ENCODE measurements at regions not wholly inside any gene's neighbourhood (a gene's known extent, or its start where the extent isn't known, plus 50 kb on each side); places are given as distances from the start of the nearest gene placed in this dataset.

DNA sequence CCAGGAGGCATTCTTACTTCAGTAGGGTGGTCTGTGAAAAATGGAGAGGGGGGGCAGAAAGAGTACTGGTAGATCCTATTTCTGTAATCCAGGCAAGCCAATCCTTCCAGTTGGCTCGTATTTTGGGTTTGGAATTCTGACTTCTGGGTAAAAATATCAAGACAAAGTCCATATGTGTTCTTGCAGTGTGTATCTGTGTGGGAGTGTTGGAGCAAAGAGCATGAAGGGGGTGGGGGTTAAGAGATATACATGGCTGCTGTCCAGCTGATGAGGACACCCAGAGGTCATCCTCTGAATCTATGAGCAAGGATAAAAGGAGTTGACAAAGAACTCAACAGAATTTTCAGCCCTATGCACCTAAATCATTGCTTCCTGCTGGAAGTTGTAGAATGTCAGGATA is 375.8 kb upstream of the PIK3C3 start:
- TF ChIP-seq FOXA1 (IDR thresholded peaks at IDR 0.05) (no peak), NFRKB (IDR thresholded peaks at IDR 0.05) (no peak), ZNF384 (IDR thresholded peaks at IDR 0.05) (no peak), CTBP1 (IDR thresholded peaks at IDR 0.05; ENCODE audit: borderline replicate concordance) (no peak), SP1 (IDR thresholded peaks at IDR 0.05) (no peak), FOXK2 (IDR thresholded peaks at IDR 0.05) (no peak), HDGF (IDR thresholded peaks at IDR 0.05; ENCODE audit: borderline replicate concordance) (no peak), FOXM1 (IDR thresholded peaks at IDR 0.05; ENCODE audit: borderline replicate concordance) (no peak), SUZ12 (IDR thresholded peaks at IDR 0.05) (no peak)

All from HEK293T (cell line).